HL-60 (cell line): ENCODE measurements at regions not wholly inside any gene's neighbourhood (a gene's known extent, or its start where the extent isn't known, plus 50 kb on each side); places are given as distances from the start of the nearest gene placed in this dataset.

Experiments used
- GABPA ChIP-seq: IDR thresholded peaks from 2 replicates; pipeline ENCODE4 v1.6.1; 2012; ENCODE audit warnings: low read depth
- POLR2AphosphoS5 ChIP-seq: IDR thresholded peaks from 2 replicates; pipeline ENCODE4 v1.6.1; 2012; ENCODE audit warnings: low read depth
- SPI1 ChIP-seq: IDR thresholded peaks from 2 replicates; pipeline ENCODE4 v1.6.1; 2012; ENCODE audit warnings: low read depth, mild to moderate bottlenecking, borderline replicate concordance
- TF ChIP-seq, protein P1 (sequence below): IDR thresholded peaks from one replicate; pipeline ENCODE4 v1.5.1; 2011; ENCODE audit warnings: low read length, control low read depth, inconsistent platforms; ENCODE audit not compliant: insufficient read depth
- TF ChIP-seq, protein P2 (sequence below): IDR thresholded peaks from 2 replicates; pipeline ENCODE4 v1.6.1; 2012; ENCODE audit warnings: low read depth; ENCODE audit not compliant: insufficient replicate concordance

DNA sequence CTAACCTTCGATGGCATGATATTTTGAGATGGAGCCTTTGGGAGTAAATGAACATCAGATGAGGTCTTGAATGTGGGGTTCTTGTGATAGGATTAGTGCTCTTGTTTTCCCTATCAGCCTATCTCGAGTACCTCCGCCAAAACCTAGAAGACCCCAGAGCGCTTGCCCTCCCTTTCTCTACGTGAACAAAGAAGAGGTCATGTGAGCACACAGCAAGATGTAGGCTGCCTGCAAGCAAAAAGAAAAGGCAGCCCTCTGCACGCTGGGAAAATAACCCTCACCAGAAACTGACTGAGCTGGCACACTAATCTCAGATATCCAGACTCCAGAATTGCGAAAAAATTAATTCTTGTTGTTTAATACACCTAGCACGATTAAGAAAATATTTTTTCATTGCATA lies 799.8 kb upstream of the SLC10A2 start:
- TF ChIP-seq GABPA: no peak
- TF ChIP-seq, protein P1, sequence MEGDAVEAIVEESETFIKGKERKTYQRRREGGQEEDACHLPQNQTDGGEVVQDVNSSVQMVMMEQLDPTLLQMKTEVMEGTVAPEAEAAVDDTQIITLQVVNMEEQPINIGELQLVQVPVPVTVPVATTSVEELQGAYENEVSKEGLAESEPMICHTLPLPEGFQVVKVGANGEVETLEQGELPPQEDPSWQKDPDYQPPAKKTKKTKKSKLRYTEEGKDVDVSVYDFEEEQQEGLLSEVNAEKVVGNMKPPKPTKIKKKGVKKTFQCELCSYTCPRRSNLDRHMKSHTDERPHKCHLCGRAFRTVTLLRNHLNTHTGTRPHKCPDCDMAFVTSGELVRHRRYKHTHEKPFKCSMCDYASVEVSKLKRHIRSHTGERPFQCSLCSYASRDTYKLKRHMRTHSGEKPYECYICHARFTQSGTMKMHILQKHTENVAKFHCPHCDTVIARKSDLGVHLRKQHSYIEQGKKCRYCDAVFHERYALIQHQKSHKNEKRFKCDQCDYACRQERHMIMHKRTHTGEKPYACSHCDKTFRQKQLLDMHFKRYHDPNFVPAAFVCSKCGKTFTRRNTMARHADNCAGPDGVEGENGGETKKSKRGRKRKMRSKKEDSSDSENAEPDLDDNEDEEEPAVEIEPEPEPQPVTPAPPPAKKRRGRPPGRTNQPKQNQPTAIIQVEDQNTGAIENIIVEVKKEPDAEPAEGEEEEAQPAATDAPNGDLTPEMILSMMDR: no peak
- TF ChIP-seq POLR2AphosphoS5: no peak
- TF ChIP-seq, protein P2, sequence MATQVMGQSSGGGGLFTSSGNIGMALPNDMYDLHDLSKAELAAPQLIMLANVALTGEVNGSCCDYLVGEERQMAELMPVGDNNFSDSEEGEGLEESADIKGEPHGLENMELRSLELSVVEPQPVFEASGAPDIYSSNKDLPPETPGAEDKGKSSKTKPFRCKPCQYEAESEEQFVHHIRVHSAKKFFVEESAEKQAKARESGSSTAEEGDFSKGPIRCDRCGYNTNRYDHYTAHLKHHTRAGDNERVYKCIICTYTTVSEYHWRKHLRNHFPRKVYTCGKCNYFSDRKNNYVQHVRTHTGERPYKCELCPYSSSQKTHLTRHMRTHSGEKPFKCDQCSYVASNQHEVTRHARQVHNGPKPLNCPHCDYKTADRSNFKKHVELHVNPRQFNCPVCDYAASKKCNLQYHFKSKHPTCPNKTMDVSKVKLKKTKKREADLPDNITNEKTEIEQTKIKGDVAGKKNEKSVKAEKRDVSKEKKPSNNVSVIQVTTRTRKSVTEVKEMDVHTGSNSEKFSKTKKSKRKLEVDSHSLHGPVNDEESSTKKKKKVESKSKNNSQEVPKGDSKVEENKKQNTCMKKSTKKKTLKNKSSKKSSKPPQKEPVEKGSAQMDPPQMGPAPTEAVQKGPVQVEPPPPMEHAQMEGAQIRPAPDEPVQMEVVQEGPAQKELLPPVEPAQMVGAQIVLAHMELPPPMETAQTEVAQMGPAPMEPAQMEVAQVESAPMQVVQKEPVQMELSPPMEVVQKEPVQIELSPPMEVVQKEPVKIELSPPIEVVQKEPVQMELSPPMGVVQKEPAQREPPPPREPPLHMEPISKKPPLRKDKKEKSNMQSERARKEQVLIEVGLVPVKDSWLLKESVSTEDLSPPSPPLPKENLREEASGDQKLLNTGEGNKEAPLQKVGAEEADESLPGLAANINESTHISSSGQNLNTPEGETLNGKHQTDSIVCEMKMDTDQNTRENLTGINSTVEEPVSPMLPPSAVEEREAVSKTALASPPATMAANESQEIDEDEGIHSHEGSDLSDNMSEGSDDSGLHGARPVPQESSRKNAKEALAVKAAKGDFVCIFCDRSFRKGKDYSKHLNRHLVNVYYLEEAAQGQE: no peak
- no peak for TF ChIP-seq SPI1
